ENCODE measurements at regions not wholly inside any gene's neighbourhood (a gene's known extent, or its start where the extent isn't known, plus 50 kb on each side); places are given as distances from the start of the nearest gene placed in this dataset.
"Not testable (repeated sequence)": the region's sequence is repeated elsewhere in the genome, so short reads cannot be mapped to it uniquely, and the experiment has no call there.

GRCh38 chrX:39493168-39493567 lies 604.6 kb downstream of the BCOR start:
- CTCF ChIA-PET = no interaction called here
- H4K20me1 ChIP-seq (ENCODE audit: insufficient read depth, low read length) = no peaks in the 10 kb centered on the region

GRCh38 chrX:39497117-39497516 lies 600.6 kb downstream of the BCOR start:
- ATAC-seq (ENCODE audit: low read depth); H3K4ac ChIP-seq (ENCODE audit: low read depth, low read length); BruUV-seq (replicated peaks); DNase-seq; H2AK9ac ChIP-seq (replicated peaks; ENCODE audit: low read depth, low read length, poor library complexity); H3K9me3 ChIP-seq (ENCODE audit: control insufficient read depth, insufficient read depth, low read length); H3K4me2 ChIP-seq (ENCODE audit: low read depth, low read length); H4K8ac ChIP-seq (ENCODE audit: low read depth in 2 of 2, low read length in 2 of 2); H3K36me3 ChIP-seq (ENCODE audit: control insufficient read depth, insufficient read depth, low read length); H2AK5ac ChIP-seq (ENCODE audit: low read depth, low read length); H2BK120ac ChIP-seq (ENCODE audit: low read depth, low read length); H3K56ac ChIP-seq (ENCODE audit: extremely low read depth, insufficient read depth, low read length); H2AFZ ChIP-seq (replicated peaks; ENCODE audit: low read length, poor library complexity); H3K18ac ChIP-seq (ENCODE audit: low read depth, low read length); H2BK5ac ChIP-seq (ENCODE audit: low read depth, low read length, poor library complexity, severe bottlenecking); H4K91ac ChIP-seq (ENCODE audit: insufficient read depth, low read depth, low read length); H3K9ac ChIP-seq (ENCODE audit: low read depth, low read length); POLR2A ChIA-PET (ENCODE audit: unreplicated experiment); H3K14ac ChIP-seq (replicated peaks; ENCODE audit: low read depth, low read length); H2BK20ac ChIP-seq (ENCODE audit: low read depth, low read length); H4K5ac ChIP-seq (ENCODE audit: low read depth, low read length); H3K27ac ChIP-seq (ENCODE audit: insufficient read depth, low read length); H3K4me1 ChIP-seq (ENCODE audit: control insufficient read depth, insufficient read depth, low read length); intact Hi-C loops (cut with micrococcal nuclease); in situ Hi-C loops (cut with MboI; ENCODE audit: low sequenced_read_pairs); H3K79me1 ChIP-seq (ENCODE audit: low read depth in 1 of 2, low read length in 2 of 2); H3K9me1 ChIP-seq (ENCODE audit: insufficient read depth, low read length); H3K4me3 ChIP-seq (ENCODE audit: insufficient read depth, low read depth, low read length); H2BK15ac ChIP-seq (ENCODE audit: low read depth, low read length); dilution Hi-C loops (cut with HindIII; ENCODE audit: low sequenced_read_pairs, unreplicated experiment); H4K20me1 ChIP-seq (ENCODE audit: insufficient read depth, low read length); H3K23ac ChIP-seq (ENCODE audit: low read depth, low read length); CTCF ChIA-PET: not testable (repeated sequence)
- H3K27me3 ChIP-seq (ENCODE audit: control insufficient read depth, insufficient read depth, low read length) = peaks cover 13% of the 10 kb centered on the region
- no CpG with 5 or more reads among the region's 4 CpGs for WGBS, 2 experiments (ENCODE audit: extremely low coverage in 2 of 2, insufficient read length in 1 of 2)

More at GRCh38 chrX:39493168-39493567, 604.6 kb downstream of the BCOR start:
- BruUV-seq (replicated peaks) = no TSS peak
- H3K9me3 ChIP-seq (ENCODE audit: control insufficient read depth, insufficient read depth, low read length) = no peaks in the 10 kb centered on the region
- no peak overlapping the region for H2AFZ ChIP-seq (replicated peaks; ENCODE audit: low read length, poor library complexity)
- no peak overlapping the region for H3K4ac ChIP-seq (ENCODE audit: low read depth, low read length)
- H3K27ac ChIP-seq (ENCODE audit: insufficient read depth, low read length) = no peak overlapping the region
- no peak overlapping the region for H2BK120ac ChIP-seq (ENCODE audit: low read depth, low read length)
- no peak overlapping the region for H2BK5ac ChIP-seq (ENCODE audit: low read depth, low read length, poor library complexity, severe bottlenecking)
- intact Hi-C loops (cut with micrococcal nuclease) (no loop called here), in situ Hi-C loops (cut with MboI; ENCODE audit: low sequenced_read_pairs) (no loop called here), dilution Hi-C loops (cut with HindIII; ENCODE audit: low sequenced_read_pairs, unreplicated experiment) (no loop called here)
- no peak overlapping the region for H4K5ac ChIP-seq (ENCODE audit: low read depth, low read length)
- POLR2A ChIA-PET (ENCODE audit: unreplicated experiment) = no interaction called here
- H3K36me3 ChIP-seq (ENCODE audit: control insufficient read depth, insufficient read depth, low read length) = no peaks in the 10 kb centered on the region
- H3K14ac ChIP-seq (replicated peaks; ENCODE audit: low read depth, low read length) = no peak overlapping the region
- no peak overlapping the region for H2BK15ac ChIP-seq (ENCODE audit: low read depth, low read length)
- no peak overlapping the region for H4K91ac ChIP-seq (ENCODE audit: insufficient read depth, low read depth, low read length)
- no peak overlapping the region for H3K23ac ChIP-seq (ENCODE audit: low read depth, low read length)
- H3K79me1 ChIP-seq (ENCODE audit: low read depth in 1 of 2, low read length in 2 of 2) = no peaks in the 10 kb centered on the region
- H3K18ac ChIP-seq (ENCODE audit: low read depth, low read length) = no peak overlapping the region
- H3K9me1 ChIP-seq (ENCODE audit: insufficient read depth, low read length) = no peaks in the 10 kb centered on the region
- TF ChIP-seq BHLHE40 (IDR thresholded peaks at IDR 0.05; ENCODE audit: low read depth, low read length) = no peak
- TF ChIP-seq CHD1 (IDR thresholded peaks at IDR 0.05; ENCODE audit: low read depth, low read length) = no peak
- no peak for TF ChIP-seq FOS (IDR thresholded peaks at IDR 0.05; ENCODE audit: low read depth, low read length)
- H3K27me3 ChIP-seq (ENCODE audit: control insufficient read depth, insufficient read depth, low read length) = peaks cover 20% of the 10 kb centered on the region
- no peak overlapping the region for H3K4me2 ChIP-seq (ENCODE audit: low read depth, low read length)
- no peak overlapping the region for H3K56ac ChIP-seq (ENCODE audit: extremely low read depth, insufficient read depth, low read length)
- H2AK9ac ChIP-seq (replicated peaks; ENCODE audit: low read depth, low read length, poor library complexity) = no peak overlapping the region
- no peak overlapping the region for H3K9ac ChIP-seq (ENCODE audit: low read depth, low read length)
- no peak overlapping the region for H3K4me3 ChIP-seq (ENCODE audit: insufficient read depth, low read depth, low read length)
- no peak for ATAC-seq (ENCODE audit: low read depth)
- H2BK20ac ChIP-seq (ENCODE audit: low read depth, low read length) = no peak overlapping the region
- DNase-seq = no peak
- no CpG with 5 or more reads among the region's 1 CpG for WGBS, 2 experiments (ENCODE audit: extremely low coverage in 2 of 2, insufficient read length in 1 of 2)
- no peaks in the 10 kb centered on the region for H3K4me1 ChIP-seq (ENCODE audit: control insufficient read depth, insufficient read depth, low read length)
- H2AK5ac ChIP-seq (ENCODE audit: low read depth, low read length) = no peak overlapping the region
- H4K8ac ChIP-seq (ENCODE audit: low read depth in 2 of 2, low read length in 2 of 2) = no peak overlapping the region

Measured in IMR-90 (cell line).